H1 (cell line): ENCODE measurements at regions not wholly inside any gene's neighbourhood (a gene's known extent, or its start where the extent isn't known, plus 50 kb on each side); places are given as distances from the start of the nearest gene placed in this dataset.

Experiments
- CTCF ChIA-PET: fragments of 300-600 bp; sonication (Branson Sonifier 250); formaldehyde crosslinking; loops from one replicate; lab custom pipeline; 2021; ENCODE audit not compliant: partially characterized antibody; lab: Charles Lee
- POLR2A ChIA-PET: fragments of 300-600 bp; sonication (Branson Sonifier 250); formaldehyde crosslinking; loops from one replicate; lab custom pipeline; 2021; ENCODE audit warnings: inconsistent platforms; ENCODE audit not compliant: partially characterized antibody; lab: Charles Lee
- DNase-seq, 2 experiments: peaks; one replicate each; pipeline versions ENCODE4 v3.0.0 to v3.0.0-alpha.2; 2010 to 2022; ENCODE audit warnings: low spot score in 2 of 2, low read depth in 1 of 2, mixed read lengths in 1 of 2
- FAIRE-seq: peaks from 2 replicates; lab custom pipeline; 2011; peaks lifted over from hg19 to GRCh38; lab: Jason Lieb, UNC
- H2AFZ ChIP-seq: 2 replicates; pipeline ENCODE4 v1.8.1; 2012; ENCODE audit warnings: low read length, inconsistent platforms
- H2AK5ac ChIP-seq: 2 replicates; pipeline ENCODE4 v1.6.1; 2013; ENCODE audit warnings: low read depth, low read length
- H2BK120ac ChIP-seq: replicated peaks from 2 replicates; pipeline ENCODE3; 2013; ENCODE audit warnings: low read depth, low read length, inconsistent platforms
- H2BK12ac ChIP-seq: 2 replicates; pipeline ENCODE4 v1.6.1; 2013; ENCODE audit warnings: low read depth, low read length
- H2BK15ac ChIP-seq: 2 replicates; pipeline ENCODE4 v1.6.1; 2013; ENCODE audit warnings: low read length
- H2BK20ac ChIP-seq: 2 replicates; pipeline ENCODE4 v1.6.1; 2013; ENCODE audit warnings: low read length
- H2BK5ac ChIP-seq: 2 replicates; pipeline ENCODE4 v1.6.1; 2013; ENCODE audit warnings: low read depth, low read length
- H3K14ac ChIP-seq: 2 replicates; pipeline ENCODE4 v1.6.1; 2013; ENCODE audit warnings: inconsistent platforms; ENCODE audit not compliant: insufficient read length
- H3K18ac ChIP-seq: 2 replicates; pipeline ENCODE4 v1.6.1; 2013; ENCODE audit warnings: low read length; ENCODE audit errors: extremely low read depth
- H3K23ac ChIP-seq: 2 replicates; pipeline ENCODE4 v1.6.1; 2013; ENCODE audit warnings: inconsistent platforms; ENCODE audit not compliant: insufficient read length
- H3K23me2 ChIP-seq: 2 replicates; pipeline ENCODE4 v1.6.1; 2013; ENCODE audit warnings: low read depth, low read length
- H3K27ac ChIP-seq: 2 replicates; pipeline ENCODE4 v1.6.1; 2011; ENCODE audit warnings: low read depth, low read length, inconsistent platforms
- H3K27me3 ChIP-seq, 4 experiments: replicated peaks in 1 of 4; 1 replicate in 1 of 4; 2 replicates in 3 of 4; pipeline versions ENCODE4 v1.6.1 to v1.8.1; 2011 to 2013; ENCODE audit warnings: low read length in 3 of 4, mild to moderate bottlenecking in 3 of 4, inconsistent platforms in 2 of 4, mixed read lengths in 2 of 4, moderate library complexity in 1 of 4; ENCODE audit not compliant: control insufficient read depth in 3 of 4, insufficient read depth in 3 of 4; ENCODE audit errors: extremely low read depth in 1 of 4
- H3K36me3 ChIP-seq, 4 experiments: 2 replicates each; pipeline versions ENCODE4 v1.6.1 to v1.8.1; 2011 to 2013; ENCODE audit warnings: mild to moderate bottlenecking in 4 of 4, low read length in 3 of 4, moderate library complexity in 2 of 4, control low read depth in 1 of 4, inconsistent platforms in 1 of 4; ENCODE audit not compliant: insufficient read depth in 4 of 4, control insufficient read depth in 2 of 4
- H3K4ac ChIP-seq: replicated peaks from 2 replicates; pipeline ENCODE3; 2013; ENCODE audit warnings: low read length, low read depth, mixed read lengths, inconsistent platforms; ENCODE audit not compliant: insufficient read length
- H3K4me1 ChIP-seq, 4 experiments: replicated peaks in 1 of 4; 1 replicate in 1 of 4; 2 replicates in 3 of 4; pipeline versions ENCODE4 v1.6.1 to v1.8.1; 2011 to 2013; ENCODE audit warnings: low read length in 3 of 4, inconsistent platforms in 2 of 4, mixed read lengths in 1 of 4; ENCODE audit not compliant: insufficient read depth in 4 of 4, control insufficient read depth in 3 of 4
- H3K4me2 ChIP-seq, 2 experiments: 2 replicates each; pipeline versions ENCODE4 v1.6.1 to v1.8.1; 2011 to 2013; ENCODE audit warnings: low read depth in 2 of 2, low read length in 2 of 2, control low read depth in 1 of 2, inconsistent platforms in 1 of 2, mild to moderate bottlenecking in 1 of 2; ENCODE audit not compliant: insufficient read depth in 1 of 2
- H3K4me3 ChIP-seq, 4 experiments: fragments of 200-600, 300-600 bp in 1 of 4; sonication (generic), shearing (Covaris generic), sonication (Bioruptor Twin) in 1 of 4; 2 replicates each; pipeline versions ENCODE4 v1.5.1 to v1.8.1; 2011 to 2016; ENCODE audit warnings: low read length in 4 of 4, low read depth in 3 of 4, control low read depth in 2 of 4, inconsistent platforms in 2 of 4, mild to moderate bottlenecking in 2 of 4, mixed read lengths in 1 of 4, moderate library complexity in 1 of 4; ENCODE audit not compliant: insufficient read depth in 2 of 4; ENCODE audit errors: extremely low read depth in 1 of 4
- H3K56ac ChIP-seq: replicated peaks from 2 replicates; pipeline ENCODE3; 2013; ENCODE audit warnings: low read depth, mild to moderate bottlenecking, mixed read lengths, low read length, inconsistent platforms; ENCODE audit not compliant: insufficient read length
- H3K79me1 ChIP-seq: 2 replicates; pipeline ENCODE4 v1.6.1; 2013; ENCODE audit warnings: low read depth, low read length, control low read depth
- H3K79me2 ChIP-seq, 2 experiments: 2 replicates each; pipeline versions ENCODE4 v1.6.1 to v1.8.1; 2012 to 2013; ENCODE audit warnings: low read length in 2 of 2, mild to moderate bottlenecking in 2 of 2, inconsistent platforms in 1 of 2; ENCODE audit not compliant: insufficient read depth in 2 of 2, control insufficient read depth in 1 of 2
- H3K9ac ChIP-seq, 4 experiments: replicated peaks in 1 of 4; 1 replicate in 1 of 4; 2 replicates in 3 of 4; pipeline versions ENCODE4 v1.6.1 to v1.8.1; 2011 to 2013; ENCODE audit warnings: low read depth in 3 of 4, low read length in 3 of 4, control low read depth in 2 of 4, mild to moderate bottlenecking in 2 of 4, moderate library complexity in 2 of 4, inconsistent platforms in 1 of 4; ENCODE audit errors: extremely low read depth in 1 of 4
- H3K9me3 ChIP-seq, 2 experiments: 2 replicates each; pipeline versions ENCODE4 v1.6.1 to v1.8.1; 2012 to 2013; ENCODE audit warnings: mild to moderate bottlenecking in 2 of 2, moderate library complexity in 2 of 2, control low read depth in 1 of 2, inconsistent platforms in 1 of 2, low read depth in 1 of 2, low read length in 1 of 2, mixed read lengths in 1 of 2; ENCODE audit not compliant: insufficient read depth in 2 of 2
- H4K20me1 ChIP-seq, 2 experiments: replicated peaks in 1 of 2; 2 replicates each; pipeline versions ENCODE3 to v1.8.1; 2011 to 2013; ENCODE audit warnings: inconsistent platforms in 2 of 2, low read length in 2 of 2, mild to moderate bottlenecking in 1 of 2; ENCODE audit not compliant: insufficient read depth in 2 of 2, control insufficient read depth in 1 of 2
- H4K5ac ChIP-seq: 2 replicates; pipeline ENCODE4 v1.6.1; 2013; ENCODE audit warnings: low read length, low read depth, mixed read lengths, inconsistent platforms; ENCODE audit not compliant: insufficient read length
- H4K8ac ChIP-seq: 2 replicates; pipeline ENCODE4 v1.8.0; 2013; ENCODE audit warnings: mild to moderate bottlenecking, moderate library complexity, low read length, inconsistent platforms; ENCODE audit not compliant: insufficient read depth; ENCODE audit errors: extremely low read depth
- H4K91ac ChIP-seq: replicated peaks from 2 replicates; pipeline ENCODE3; 2013; ENCODE audit warnings: low read length, mixed read lengths, inconsistent platforms; ENCODE audit not compliant: insufficient read length
- ATF2 ChIP-seq: IDR thresholded peaks from 2 replicates; pipeline ENCODE4 v1.6.1; 2012; ENCODE audit warnings: low read length, inconsistent platforms
- CBX5 ChIP-seq: fragments of 300-800, 300-1000 bp; sonication (generic); IDR thresholded peaks from 2 replicates; pipeline ENCODE4 v1.7.1; 2016; ENCODE audit warnings: antibody characterized with exemption, low read length, low read depth
- CTCF ChIP-seq, 3 experiments: IDR thresholded peaks; 1 replicate in 2 of 3; 2 replicates in 1 of 3; pipeline versions ENCODE4 v1.5.1 to v1.6.1; 2011; ENCODE audit warnings: low read length in 3 of 3, mild to moderate bottlenecking in 3 of 3, inconsistent platforms in 2 of 3, low read depth in 1 of 3, moderate library complexity in 1 of 3; ENCODE audit not compliant: insufficient read depth in 1 of 3; ENCODE audit errors: control extremely low read depth in 1 of 3
- EGR1 ChIP-seq: IDR thresholded peaks from 2 replicates; pipeline ENCODE4 v1.6.1; 2011; ENCODE audit warnings: low read depth, low read length, borderline replicate concordance
- NRF1 ChIP-seq: IDR thresholded peaks from 2 replicates; pipeline ENCODE4 v1.6.1; 2011; ENCODE audit warnings: mild to moderate bottlenecking, low read depth, low read length, improper control_type of control experiment
- TEAD4 ChIP-seq: IDR thresholded peaks from 2 replicates; pipeline ENCODE4 v1.6.1; 2012; ENCODE audit warnings: low read depth, low read length, inconsistent platforms, mixed read lengths
- WGBS, 2 experiments: shearing (Covaris generic) in 1 of 2; methylation state at CpG; one replicate each; pipeline versions ENCODE4 v1.1.6 to v1.1.7; 2013 to 2015; ENCODE audit warnings: low lambda C conversion rate in 2 of 2, mixed read lengths in 2 of 2, inconsistent platforms in 1 of 2, low coverage in 1 of 2, missing lambda C conversion rate in 1 of 2; ENCODE audit not compliant: insufficient replicate concordance in 2 of 2, insufficient coverage in 1 of 2, insufficient read length in 1 of 2; ENCODE audit errors: extremely low coverage in 1 of 2, missing lambda C conversion rate in 1 of 2; 5-methylcytosine and 5-hydroxymethylcytosine counted together

- H3K79me1 ChIP-seq, result no peaks in the 10 kb centered on the region
- H4K20me1 ChIP-seq, result no peaks in the 10 kb centered on the region
- no peak overlapping the region for H3K4me2 ChIP-seq
- H3K36me3 ChIP-seq, result no peaks in the 10 kb centered on the region
- H3K9ac ChIP-seq, result no peak overlapping the region
- no peaks in the 10 kb centered on the region for H3K79me2 ChIP-seq
- no peak overlapping the region for H3K14ac ChIP-seq
- no peak overlapping the region for H2AK5ac ChIP-seq
- 89% methylated on average over 8 of the region's 9 CpGs; no CpG with 5 or more reads in 1 of the 2 experiments for WGBS, 2 experiments
- H3K9me3 ChIP-seq, result peaks cover 0 to 3% of the 10 kb centered on the region in 2 experiments; a peak in 1 of 4 replicates
- no peak overlapping the region for H4K8ac ChIP-seq
- H3K23ac ChIP-seq, result no peak overlapping the region
- no peak overlapping the region for H2BK5ac ChIP-seq
- CTCF ChIA-PET, result interaction anchor here (0.9 to 2.0 kb wide), 7 partner anchors 24 to 129 kb away, joined by 3 to 8 read pairs (median 4); no protein-coding TSS in a partner anchor
- no peak overlapping the region for H3K4ac ChIP-seq
- no peak overlapping the region for H3K27ac ChIP-seq
- no peak overlapping the region for H3K4me3 ChIP-seq
- no peak overlapping the region for H2AFZ ChIP-seq
- POLR2A ChIA-PET, result no interaction called here
- no peak overlapping the region for H3K18ac ChIP-seq
- no peak overlapping the region for H3K56ac ChIP-seq
- 0 out of 2 replicates have a peak overlapping the region, but pooled peaks have one; percentile 17 for H2BK12ac ChIP-seq
- peaks cover 0 to 2% (median under 1%) of the 10 kb centered on the region in 4 experiments; a peak in 3 of 7 replicates for H3K27me3 ChIP-seq
- no peaks in the 10 kb centered on the region for H3K23me2 ChIP-seq
- no peaks in the 10 kb centered on the region for H3K4me1 ChIP-seq
- H2BK15ac ChIP-seq, result no peak overlapping the region; the same call in 1 of the 2 replicates
- no peak for FAIRE-seq
- TF ChIP-seq TEAD4 (no peak), NRF1 (no peak), ATF2 (no peak), CTCF (IDR thresholded peaks at IDR 0.05; ENCODE audit: control extremely low read depth in 1 of 3, insufficient read depth in 1 of 3, low read depth in 1 of 3, low read length in 3 of 3) (no peak), EGR1 (no peak), CBX5 (no peak)
- H4K5ac ChIP-seq, result no peak overlapping the region
- DNase-seq, result no peak
- no peak overlapping the region for H2BK20ac ChIP-seq
- no peak overlapping the region for H2BK120ac ChIP-seq
- no peak overlapping the region for H4K91ac ChIP-seq
Measured at GRCh38 chr22:48895336-48895735, 932.3 kb downstream of the BRD1 start.
